Parathyroid adenoma (tissue), 2 donors: ENCODE measurements at regions not wholly inside any gene's neighbourhood (a gene's known extent, or its start where the extent isn't known, plus 50 kb on each side); places are given as distances from the start of the nearest gene placed in this dataset.

ENCODE experiments used
- H2AFZ ChIP-seq: fragments of 300-600 bp; sonication (generic); one replicate; pipeline ENCODE4 v1.7.0; 2017; ENCODE audit warnings: antibody characterized with exemption, mild to moderate bottlenecking
- H3K27ac ChIP-seq: fragments of 300-600 bp; sonication (generic); one replicate; pipeline ENCODE4 v1.7.0; 2017
- H3K27me3 ChIP-seq: fragments of 300-600 bp; sonication (generic); one replicate; pipeline ENCODE4 v1.7.0; 2017; ENCODE audit warnings: low read length; ENCODE audit not compliant: control insufficient read depth, insufficient read depth
- H3K36me3 ChIP-seq: fragments of 300-600 bp; sonication (generic); one replicate; pipeline ENCODE4 v1.7.0; 2017; ENCODE audit warnings: low read length; ENCODE audit not compliant: control insufficient read depth, insufficient read depth
- H3K4me1 ChIP-seq: fragments of 300-600 bp; sonication (generic); one replicate; pipeline ENCODE4 v1.7.0; 2017; ENCODE audit warnings: control low read depth
- H3K4me2 ChIP-seq: fragments of 300-600 bp; sonication (generic); one replicate; pipeline ENCODE4 v1.7.0; 2017; ENCODE audit warnings: low read length
- H3K4me3 ChIP-seq: fragments of 300-600 bp; sonication (generic); one replicate; pipeline ENCODE4 v1.7.0; 2017; ENCODE audit warnings: low read depth, low read length
- H3K79me2 ChIP-seq: fragments of 300-600 bp; sonication (generic); one replicate; pipeline ENCODE4 v1.7.0; 2017; ENCODE audit warnings: control low read depth
- H3K9ac ChIP-seq: fragments of 300-600 bp; sonication (generic); one replicate; pipeline ENCODE4 v1.7.0; 2017; ENCODE audit warnings: mild to moderate bottlenecking
- H3K9me3 ChIP-seq: fragments of 300-600 bp; sonication (generic); one replicate; pipeline ENCODE4 v1.7.0; 2017; ENCODE audit warnings: low read length; ENCODE audit not compliant: control insufficient read depth
- CTCF ChIP-seq: fragments of 300-600 bp; sonication (generic); IDR thresholded peaks from one replicate; pipeline ENCODE4 v1.7.0; 2017; ENCODE audit warnings: antibody characterized with exemption, mild to moderate bottlenecking
- donor health status: primary hyperparathyroidism.

GRCh38 chr1:199038156-199038555, 399.3 kb downstream of the PTPRC start:
- no peak overlapping the region for H3K9ac ChIP-seq
- H3K36me3 ChIP-seq = no peaks in the 10 kb centered on the region
- no peaks in the 10 kb centered on the region for H3K27me3 ChIP-seq
- no peak overlapping the region for H3K4me2 ChIP-seq
- no peaks in the 10 kb centered on the region for H3K9me3 ChIP-seq
- H2AFZ ChIP-seq = no peak overlapping the region
- no peak for TF ChIP-seq CTCF
- H3K4me3 ChIP-seq = no peak overlapping the region
- H3K4me1 ChIP-seq = no peaks in the 10 kb centered on the region
- H3K27ac ChIP-seq = no peak overlapping the region
- H3K79me2 ChIP-seq = no peaks in the 10 kb centered on the region

- Histone ChIP-seq H3K36me3 (no peaks in the 10 kb centered on the region), H3K27me3 (no peaks in the 10 kb centered on the region), H3K9ac (no peak overlapping the region), H3K27ac (no peak overlapping the region), H3K79me2 (no peaks in the 10 kb centered on the region), H2AFZ (no peak overlapping the region), H3K4me1 (no peaks in the 10 kb centered on the region), H3K4me2 (no peak overlapping the region), H3K9me3 (no peaks in the 10 kb centered on the region), H3K4me3 (no peak overlapping the region)
- no peak for TF ChIP-seq CTCF
These were observed 401.5 kb downstream of the PTPRC start for GRCh38 chr1:199040076-199040905.

GRCh38 chr1:199041173-199041914, 402.5 kb downstream of the PTPRC start:
- no peak overlapping the region for H2AFZ ChIP-seq
- no peaks in the 10 kb centered on the region for H3K79me2 ChIP-seq
- no peak for TF ChIP-seq CTCF
- H3K9me3 ChIP-seq = no peaks in the 10 kb centered on the region
- H3K36me3 ChIP-seq = no peaks in the 10 kb centered on the region
- H3K4me2 ChIP-seq = no peak overlapping the region
- H3K27me3 ChIP-seq = no peaks in the 10 kb centered on the region
- H3K4me1 ChIP-seq = no peaks in the 10 kb centered on the region
- H3K27ac ChIP-seq = no peak overlapping the region
- H3K9ac ChIP-seq = no peak overlapping the region
- no peak overlapping the region for H3K4me3 ChIP-seq

GRCh38 chr1:199042193-199042592, 403.4 kb downstream of the PTPRC start:
- no peak overlapping the region for H3K4me3 ChIP-seq
- no peaks in the 10 kb centered on the region for H3K4me1 ChIP-seq
- no peaks in the 10 kb centered on the region for H3K9me3 ChIP-seq
- H2AFZ ChIP-seq = no peak overlapping the region
- no peak for TF ChIP-seq CTCF
- no peak overlapping the region for H3K27ac ChIP-seq
- H3K4me2 ChIP-seq = no peak overlapping the region
- no peaks in the 10 kb centered on the region for H3K36me3 ChIP-seq
- H3K79me2 ChIP-seq = no peaks in the 10 kb centered on the region
- no peaks in the 10 kb centered on the region for H3K27me3 ChIP-seq
- no peak overlapping the region for H3K9ac ChIP-seq
